ENCODE measurements at regions not wholly inside any gene's neighbourhood (a gene's known extent, or its start where the extent isn't known, plus 50 kb on each side); places are given as distances from the start of the nearest gene placed in this dataset.
"Not testable (repeated sequence)": the region's sequence is repeated elsewhere in the genome, so short reads cannot be mapped to it uniquely, and the experiment has no call there.

DNA sequence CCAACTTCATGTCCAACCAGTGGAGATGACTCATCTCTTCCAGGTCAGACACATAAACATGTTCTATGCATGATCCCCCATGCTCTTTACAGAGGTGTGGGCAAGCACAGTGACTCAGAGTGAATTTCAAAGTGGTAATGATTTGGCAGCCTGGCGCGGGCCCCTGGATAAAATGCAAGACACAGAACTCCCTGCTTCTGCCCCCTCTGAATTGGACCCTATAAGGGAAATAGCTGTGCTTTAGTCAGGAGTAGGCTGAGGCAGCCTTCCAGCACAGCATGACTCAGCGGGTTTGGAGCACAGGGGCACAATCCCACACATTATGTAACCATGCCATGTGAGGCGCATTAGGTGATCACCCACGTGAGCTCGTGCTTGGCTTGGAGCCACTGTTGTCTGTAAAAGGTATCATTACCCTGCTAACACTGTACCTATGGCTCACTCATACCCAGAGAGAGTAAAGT, 127.4 kb downstream of the C6orf118 start:
- intact Hi-C loops (cut with DNase I) = no loop called here
- DNase-seq = peak; percentile 22
- no peak for ATAC-seq

DNA sequence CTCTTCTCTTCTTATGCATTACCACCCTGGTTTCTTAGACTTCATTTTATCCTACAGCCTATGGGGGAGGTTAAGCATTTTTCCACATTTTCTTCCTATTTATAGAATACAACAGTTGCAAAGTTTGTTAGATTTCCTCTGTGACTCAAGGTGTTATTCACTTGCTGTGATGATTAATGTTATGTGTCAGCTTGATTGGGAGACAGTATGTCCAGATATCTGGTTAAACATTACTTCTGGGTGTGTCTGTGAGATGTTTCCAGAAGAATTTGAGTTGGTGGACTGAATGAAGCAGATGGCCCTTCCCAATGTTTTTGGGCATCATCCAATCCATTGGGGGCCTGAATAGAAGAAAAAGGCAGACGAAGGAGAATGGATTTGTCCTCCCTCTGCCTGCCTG, 131.3 kb downstream of the C6orf118 start:
- DNase-seq = no peak
- no peak for ATAC-seq

DNA sequence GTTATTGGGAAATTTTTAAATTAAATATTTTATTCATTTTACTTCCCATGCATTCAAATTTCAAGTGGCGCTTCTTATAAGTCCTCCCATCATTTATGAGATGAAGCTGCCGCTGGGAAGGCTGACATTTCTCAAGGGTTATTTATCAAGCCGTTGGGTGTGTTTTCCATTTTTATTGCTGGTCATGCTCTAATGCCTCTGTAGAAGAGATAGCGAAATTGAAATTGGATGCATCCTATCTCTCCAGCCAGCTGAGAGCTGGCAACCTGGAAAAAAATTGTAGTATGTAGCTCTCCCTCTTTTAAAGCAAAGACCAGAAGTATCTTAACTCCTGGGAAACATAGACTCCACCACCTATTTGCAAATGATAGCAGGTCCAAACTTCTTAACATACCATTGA, 135.9 kb downstream of the C6orf118 start:
- intact Hi-C loops (cut with DNase I) = no loop called here
- DNase-seq (no peak), ATAC-seq (no peak)

More for the DNA sequence above, 131.3 kb downstream of the C6orf118 start:
- intact Hi-C loops (cut with DNase I) = no loop called here

DNA sequence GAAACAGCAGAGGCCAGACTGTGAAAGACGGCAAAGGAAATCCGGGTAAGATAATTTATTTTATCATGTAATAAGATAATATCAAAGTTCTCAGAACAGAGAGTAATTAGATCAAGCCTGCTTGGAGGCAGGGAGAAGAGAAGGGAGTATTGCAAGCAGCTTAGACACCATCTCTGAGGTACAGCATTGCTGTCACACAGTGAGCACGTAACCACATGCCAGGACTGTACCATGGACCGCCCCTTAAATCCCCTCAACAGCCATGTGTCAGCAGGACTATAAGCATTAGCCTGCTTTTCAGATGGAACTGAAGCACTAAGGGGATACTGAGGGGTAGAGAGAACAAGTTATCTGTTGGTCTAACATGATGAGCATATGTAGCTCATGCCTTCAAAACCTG, 141.5 kb downstream of the C6orf118 start:
- ATAC-seq (no peak), DNase-seq (no peak)
- intact Hi-C loops (cut with DNase I) = no loop called here

DNA sequence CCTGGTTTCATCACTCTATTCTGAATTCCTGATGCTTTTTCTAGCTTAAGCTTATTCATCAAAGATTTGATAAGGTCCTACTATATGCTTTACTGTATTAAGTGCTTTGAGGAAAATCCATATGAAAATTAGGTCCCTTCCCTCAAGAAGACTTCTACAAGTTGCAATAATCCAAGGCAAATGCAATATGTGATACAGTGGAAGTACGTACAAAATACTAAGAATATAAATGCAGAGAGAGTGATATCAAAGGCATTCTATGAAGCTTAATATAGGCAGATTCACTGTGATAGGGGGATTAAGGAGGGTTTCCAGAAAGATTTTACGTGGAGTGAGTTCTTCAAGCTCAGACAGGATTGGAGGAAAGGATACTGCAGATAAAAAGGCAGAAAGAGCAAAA, 142.1 kb downstream of the C6orf118 start:
- ATAC-seq (no peak), DNase-seq (no peak)
- intact Hi-C loops (cut with DNase I) = no loop called here

DNA sequence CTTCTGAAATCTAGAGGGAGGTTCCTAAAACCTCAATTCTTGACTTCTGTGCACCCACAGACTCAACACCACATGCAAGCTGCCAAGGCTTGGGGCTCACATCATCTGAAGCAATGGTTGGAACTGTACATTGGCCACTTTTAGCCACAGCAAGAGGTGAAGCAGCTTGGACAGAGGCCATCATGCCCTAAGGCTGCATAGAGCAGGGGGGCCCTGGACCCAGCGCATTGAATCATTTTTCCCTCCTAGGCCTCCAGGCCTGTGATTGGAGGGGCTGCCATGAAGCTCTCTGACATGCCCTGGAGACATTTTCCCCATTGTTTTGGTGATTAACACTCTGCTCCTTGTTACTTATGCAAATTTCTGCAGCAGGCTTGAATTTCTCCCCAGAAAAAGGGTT, 145.9 kb downstream of the C6orf118 start:
- intact Hi-C loops (cut with DNase I) = no loop called here
- ATAC-seq (no peak), DNase-seq (no peak)

DNA sequence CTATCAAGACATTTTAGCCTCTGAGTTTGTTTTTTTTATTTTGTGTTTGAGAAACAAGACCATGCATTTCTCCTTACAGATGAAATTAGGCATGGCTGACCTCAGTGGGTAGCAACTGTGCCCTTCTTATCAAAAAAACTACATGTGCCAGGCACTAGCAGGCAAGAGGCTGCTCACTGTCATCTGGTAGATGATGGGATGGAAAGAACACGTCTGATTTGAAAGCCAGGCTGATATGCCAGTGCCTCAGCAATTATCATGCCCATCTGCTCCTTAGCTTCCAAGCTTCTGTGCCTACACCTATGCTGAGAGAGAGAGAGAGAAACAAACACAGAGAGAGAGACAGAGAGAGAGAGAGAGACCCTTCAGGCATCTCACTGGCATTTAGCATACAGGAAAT, 149.9 kb downstream of the C6orf118 start:
- intact Hi-C loops (cut with DNase I) = no loop called here
- DNase-seq = no peak
- ATAC-seq = no peak

DNA sequence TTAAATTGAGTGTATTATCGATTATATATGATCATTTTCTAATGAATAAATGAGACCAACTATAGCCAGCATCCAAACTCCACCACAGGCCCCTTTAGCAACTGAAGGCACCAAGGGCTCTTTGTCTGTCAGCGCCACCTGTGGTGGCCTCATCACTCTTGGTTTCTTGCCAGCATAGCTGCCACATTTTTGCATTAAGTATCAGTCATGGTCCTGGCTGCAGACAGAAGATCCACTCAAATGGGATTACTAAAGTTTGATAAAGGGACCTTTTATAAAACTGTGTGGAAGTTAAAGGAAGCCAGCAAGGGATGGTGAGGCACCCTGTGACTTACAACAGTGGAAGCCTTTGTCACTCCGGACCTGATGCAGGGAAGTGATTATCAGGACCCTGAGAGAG, 162.9 kb downstream of the C6orf118 start:
- intact Hi-C loops (cut with DNase I) = no loop called here
- ATAC-seq = peak in 1 of 2 donors; percentile 71
- DNase-seq = no peak

DNA sequence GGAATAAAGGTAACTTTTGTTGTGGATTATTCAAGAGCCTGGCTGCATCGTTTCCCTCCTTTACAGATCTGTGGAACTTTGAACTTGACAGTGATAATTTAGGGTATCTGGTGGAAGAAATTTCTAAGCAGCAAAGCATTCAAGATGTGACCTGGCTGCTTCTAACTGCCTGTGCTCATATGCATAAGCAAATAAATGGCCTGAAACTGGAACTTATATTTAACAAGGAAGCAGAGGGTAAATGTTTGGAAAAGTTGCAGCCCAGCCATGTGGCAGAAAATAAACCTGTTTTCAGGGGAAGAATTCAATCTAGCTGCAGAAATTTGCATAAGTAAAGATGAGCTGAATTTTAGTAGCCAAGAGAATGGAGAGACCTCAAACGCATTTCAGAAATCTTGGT, 173.5 kb downstream of the C6orf118 start:
- intact Hi-C loops (cut with DNase I) = no loop called here
- ATAC-seq = no peak
- DNase-seq = no peak

DNA sequence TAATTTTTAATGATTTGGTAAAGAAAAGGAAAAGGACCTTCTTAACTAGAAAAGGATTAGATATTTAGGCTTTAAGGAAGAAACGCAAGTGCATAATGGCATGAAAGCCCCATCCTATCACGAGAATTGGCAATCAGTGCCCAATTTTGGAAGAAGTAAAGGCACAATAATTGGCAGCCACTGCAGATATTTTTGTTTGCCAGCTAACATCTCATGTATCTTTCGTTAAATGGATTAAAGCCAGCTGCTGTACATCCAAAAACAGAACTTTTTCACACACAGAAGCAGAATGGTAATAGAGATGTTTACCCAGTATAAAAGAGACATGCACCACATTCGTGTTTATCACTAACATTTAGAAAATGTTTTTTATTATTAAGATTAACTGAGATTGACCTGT, 180.3 kb downstream of the C6orf118 start:
- ATAC-seq (no peak), DNase-seq (no peak)
- intact Hi-C loops (cut with DNase I) = no loop called here

DNA sequence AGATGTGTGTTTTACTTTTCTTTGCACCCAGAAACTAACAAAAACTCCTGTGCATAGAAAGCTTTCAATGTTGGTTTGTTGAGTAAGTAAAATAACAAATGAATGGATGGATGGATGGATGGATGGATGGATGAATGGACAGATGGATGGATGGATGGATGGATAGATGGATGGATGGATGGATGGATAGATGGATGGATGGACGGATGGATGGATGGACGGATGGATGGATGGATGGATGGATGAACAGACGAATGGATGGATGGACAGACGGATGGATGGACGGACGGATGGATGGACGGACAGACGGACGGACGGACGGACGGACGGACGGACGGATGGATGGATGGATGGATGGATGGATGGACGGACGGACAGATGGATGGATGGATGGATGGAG, 181.7 kb downstream of the C6orf118 start:
- ATAC-seq; intact Hi-C loops (cut with DNase I); DNase-seq: not testable (repeated sequence)

DNA sequence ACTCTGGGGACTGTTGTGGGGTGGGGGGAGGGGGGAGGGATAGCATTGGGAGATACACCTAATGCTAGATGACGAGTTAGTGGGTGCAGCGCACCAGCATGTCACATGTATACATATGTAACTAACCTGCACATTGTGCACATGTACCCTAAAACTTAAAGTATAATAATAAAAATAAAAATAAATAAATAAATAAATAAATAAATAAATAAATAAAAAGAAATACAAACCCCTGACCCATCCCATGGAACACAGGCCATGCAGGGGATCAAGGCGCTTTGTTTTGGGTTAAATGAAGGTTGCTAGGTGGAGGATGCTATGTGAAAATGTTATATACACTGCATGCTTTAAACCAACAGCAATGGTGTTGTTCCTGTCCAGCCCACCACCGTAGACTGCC, 184.7 kb downstream of the C6orf118 start:
- DNase-seq; ATAC-seq; intact Hi-C loops (cut with DNase I): not testable (repeated sequence)

DNA sequence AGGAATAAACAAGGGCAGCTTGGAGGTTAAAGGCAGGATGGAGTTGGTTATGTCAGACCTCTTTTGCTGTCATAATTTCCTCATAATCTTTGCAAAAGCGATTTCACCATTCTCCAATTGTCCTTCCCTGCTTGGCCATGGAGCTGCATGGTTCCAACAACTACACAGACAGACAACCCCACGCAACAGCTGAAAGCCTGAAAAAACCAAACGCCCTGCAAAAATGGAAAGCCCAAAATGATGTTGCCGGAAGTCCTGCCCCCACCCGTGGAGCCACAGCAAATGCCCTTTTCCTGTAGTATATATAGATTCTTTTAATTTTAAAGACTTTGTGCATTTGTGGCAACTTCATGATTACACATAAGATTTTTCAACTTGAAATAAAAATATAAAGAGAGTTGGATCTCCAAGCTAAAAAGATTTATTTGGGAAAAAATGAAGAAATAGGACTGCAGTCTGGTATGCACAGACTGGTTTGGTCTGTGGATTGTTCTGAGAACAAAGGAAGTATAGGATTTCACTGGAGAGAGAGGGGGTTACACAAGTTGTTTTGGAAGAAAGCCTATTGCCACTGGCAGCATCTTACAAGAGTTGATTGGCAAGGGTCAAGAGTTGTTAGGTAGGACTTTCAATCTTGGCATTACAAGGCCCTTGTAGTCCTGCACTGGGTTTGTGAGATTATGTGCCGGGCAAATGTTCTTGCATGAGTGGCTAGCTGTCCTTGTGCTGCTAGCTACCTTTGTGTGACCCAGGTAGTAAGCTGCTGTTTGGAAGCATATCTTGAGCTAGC, 190.0 kb downstream of the C6orf118 start:
- intact Hi-C loops (cut with DNase I) = no loop called here
- no peak for DNase-seq
- ATAC-seq = no peak

DNA sequence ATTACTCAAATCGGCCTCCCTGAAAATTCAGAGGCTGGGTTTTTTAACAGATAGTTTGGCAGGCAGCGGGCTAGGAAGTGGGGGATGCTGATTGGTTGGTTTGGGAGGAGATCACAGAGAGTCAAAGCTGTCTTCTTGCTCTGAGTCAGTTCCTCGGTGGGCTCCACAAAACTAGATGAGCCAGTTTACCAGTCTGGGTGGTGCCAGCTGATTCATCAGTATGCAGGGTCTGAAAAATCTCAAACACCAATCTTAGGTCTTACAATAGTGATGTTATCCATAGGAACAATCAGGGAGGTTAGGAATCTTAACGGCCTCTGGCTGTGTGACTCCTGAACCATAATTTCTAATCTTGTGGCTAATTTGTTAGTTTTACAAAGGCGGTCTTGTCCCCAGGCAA, 190.7 kb downstream of the C6orf118 start:
- no peak for DNase-seq
- intact Hi-C loops (cut with DNase I) = no loop called here
- no peak for ATAC-seq

DNA sequence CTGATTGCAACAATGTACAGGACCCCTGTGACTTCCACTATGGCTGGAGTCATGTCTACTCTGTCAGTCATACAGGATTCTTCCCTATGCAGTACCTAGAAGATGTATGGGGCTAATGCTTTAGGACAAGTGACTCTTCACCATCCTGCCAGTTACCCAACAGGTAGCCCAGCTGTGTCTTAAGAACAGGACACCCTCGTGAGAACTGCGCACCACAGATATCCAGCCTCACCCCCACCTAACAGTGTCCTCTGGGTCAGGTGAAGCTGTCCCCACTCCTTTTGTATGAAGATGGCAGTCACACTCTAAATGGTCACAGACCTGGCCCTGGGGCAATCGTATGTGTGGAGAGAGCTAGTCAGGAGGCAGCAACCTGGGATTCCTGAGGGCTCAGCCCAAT, 191.6 kb downstream of the C6orf118 start:
- DNase-seq = no peak
- no peak for ATAC-seq
- intact Hi-C loops (cut with DNase I) = no loop called here

DNA sequence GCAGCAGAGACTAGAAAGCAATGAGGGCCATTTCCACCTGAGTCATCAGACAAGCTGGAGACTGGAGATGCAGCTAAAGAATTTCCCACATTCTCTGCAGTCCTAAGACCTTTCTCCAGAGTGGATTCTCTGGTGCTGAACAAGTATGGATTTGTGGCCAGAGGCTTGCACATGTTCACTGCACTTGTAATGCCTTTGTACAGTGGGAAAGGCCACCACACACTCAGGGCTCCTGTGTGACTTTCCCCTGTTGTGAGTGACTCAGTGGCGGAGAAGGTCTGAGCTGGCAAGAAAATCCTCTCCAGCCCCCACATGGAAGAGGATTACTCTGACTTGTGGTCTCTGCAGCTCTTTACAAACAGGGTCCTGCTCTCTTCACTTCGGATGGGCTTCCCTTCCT, 192.3 kb downstream of the C6orf118 start:
- intact Hi-C loops (cut with DNase I) = no loop called here
- ATAC-seq = no peak

DNA sequence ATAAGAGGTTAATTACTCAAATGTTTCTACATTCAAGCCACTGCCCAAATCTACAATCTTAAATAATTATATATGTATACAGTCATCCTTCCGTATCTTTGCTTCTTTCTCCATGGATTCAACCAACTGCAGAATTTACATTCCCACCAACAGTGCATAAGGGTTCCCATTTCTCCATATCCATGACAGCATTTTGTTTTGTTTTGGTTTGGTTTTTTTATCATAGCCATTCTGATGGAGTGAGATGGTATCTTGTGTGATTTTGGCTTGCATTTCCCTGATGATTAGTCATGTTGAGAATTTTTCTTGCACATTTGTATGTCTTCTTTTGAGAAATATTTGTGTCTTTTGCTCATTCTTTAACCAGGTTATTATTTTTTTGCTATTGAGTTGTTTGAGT, 198.5 kb downstream of the C6orf118 start:
- no peak for ATAC-seq
- DNase-seq = no peak
- intact Hi-C loops (cut with DNase I) = no loop called here

More for the DNA sequence above, 192.3 kb downstream of the C6orf118 start:
- no peak for DNase-seq

DNA sequence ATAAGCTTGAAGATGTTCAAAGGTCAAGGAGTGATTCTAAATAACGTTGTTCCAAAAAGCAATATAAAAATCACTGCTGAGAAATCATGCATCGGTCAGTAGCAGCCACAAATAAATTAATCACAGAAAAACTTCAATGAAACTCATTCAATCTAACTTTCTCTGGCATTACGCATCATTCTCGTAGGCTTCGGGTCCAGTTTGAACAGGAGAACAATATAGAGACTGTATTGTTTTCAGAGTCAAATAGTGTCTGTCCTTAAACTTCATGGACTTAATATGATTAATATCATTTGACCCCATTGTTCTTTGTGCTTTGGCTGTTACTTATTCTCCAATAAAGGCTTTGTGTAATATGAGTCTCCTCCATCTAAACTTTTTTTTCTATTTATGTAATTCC, 200.4 kb downstream of the C6orf118 start:
- no peak for DNase-seq
- no peak for ATAC-seq
- intact Hi-C loops (cut with DNase I) = no loop called here

DNA sequence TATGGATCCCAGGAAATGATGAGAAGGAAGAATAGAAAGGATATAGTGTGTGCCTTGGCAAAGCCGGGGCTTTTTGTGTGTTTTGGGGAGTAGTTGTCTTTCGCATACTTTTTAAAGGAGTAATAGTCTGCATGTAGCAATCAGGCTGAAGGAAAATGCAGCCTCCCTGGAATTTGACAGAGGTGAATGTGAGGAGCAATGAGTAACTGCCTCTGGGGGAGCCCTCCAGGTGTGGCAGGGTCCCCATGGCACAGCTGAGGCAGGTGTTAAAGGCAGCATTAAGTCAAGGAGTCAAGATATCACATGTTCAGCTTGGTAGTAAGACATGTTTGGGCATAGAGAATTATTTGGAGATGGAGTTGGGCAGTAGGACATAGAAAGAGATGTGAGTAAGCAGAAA, 203.1 kb downstream of the C6orf118 start:
- ATAC-seq (no peak), DNase-seq (no peak)
- intact Hi-C loops (cut with DNase I) = no loop called here

DNA sequence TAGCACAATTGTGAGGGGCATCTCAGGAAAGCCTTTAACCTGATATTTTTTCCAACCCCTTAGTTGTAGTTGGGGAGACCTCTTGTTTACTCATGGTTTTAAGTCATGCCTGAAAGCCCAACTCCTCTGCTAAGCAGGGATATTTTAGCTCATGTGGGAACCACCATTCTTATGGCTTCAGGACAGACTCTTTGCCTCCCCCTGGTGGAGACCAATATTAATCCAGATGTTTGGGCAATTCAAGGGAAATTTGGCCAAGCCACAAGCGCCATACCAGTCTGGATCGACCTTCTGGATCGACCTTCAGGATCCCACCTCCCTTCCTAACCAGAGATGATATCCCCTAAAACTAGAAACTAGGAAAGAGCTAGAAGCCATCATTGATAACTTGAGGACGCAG, 211.2 kb downstream of the C6orf118 start:
- DNase-seq (no peak), ATAC-seq (no peak)
- intact Hi-C loops (cut with DNase I) = no loop called here

DNA sequence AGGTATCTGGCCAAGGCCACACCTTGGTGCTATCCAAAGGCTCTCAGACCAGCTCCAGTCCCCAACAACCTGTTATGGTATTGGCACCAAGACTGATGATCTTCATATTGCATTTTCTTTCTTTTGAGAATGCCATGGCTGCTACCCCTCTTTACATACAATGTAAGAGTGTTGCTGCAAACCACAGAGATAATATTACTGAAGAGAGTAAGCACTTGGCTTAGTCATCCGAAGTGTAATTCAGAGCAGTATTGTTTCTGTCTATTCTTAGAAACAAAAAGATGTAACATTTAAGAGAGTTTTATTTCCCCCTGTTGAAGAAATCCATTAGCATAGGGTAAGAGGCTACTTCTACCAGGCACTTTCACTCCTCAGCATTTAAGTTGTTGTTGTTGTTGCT, 212.5 kb downstream of the C6orf118 start:
- no peak for DNase-seq
- intact Hi-C loops (cut with DNase I) = no loop called here
- no peak for ATAC-seq
